ENCODE measurements at regions not wholly inside any gene's neighbourhood (a gene's known extent, or its start where the extent isn't known, plus 50 kb on each side); places are given as distances from the start of the nearest gene placed in this dataset.

- Histone ChIP-seq H3K79me2 (ENCODE audit: insufficient read depth, low read length) (no peaks in the 10 kb centered on the region), H3K36me3 (ENCODE audit: insufficient read depth, low read length) (no peaks in the 10 kb centered on the region), H3K4me1 (ENCODE audit: insufficient read depth, low read length) (no peaks in the 10 kb centered on the region), H3K27me3 (ENCODE audit: insufficient read depth, low read length, poor library complexity) (no peaks in the 10 kb centered on the region), H3K9me3 (ENCODE audit: insufficient read depth, low read length, severe bottlenecking) (no peaks in the 10 kb centered on the region), H3K4me3 (ENCODE audit: low read depth in 1 of 2, low read length in 2 of 2) (no peak overlapping the region), H3K9ac (ENCODE audit: low read depth, low read length) (no peak overlapping the region), H2AFZ (ENCODE audit: low read depth, low read length) (no peak overlapping the region), H3K27ac (ENCODE audit: low read length) (no peak overlapping the region), H4K20me1 (ENCODE audit: insufficient read depth, low read length) (no peaks in the 10 kb centered on the region), H3K4me2 (ENCODE audit: insufficient read depth, low read length) (no peak overlapping the region)
- TF ChIP-seq CTCF (IDR thresholded peaks at IDR 0.05; ENCODE audit: borderline replicate concordance, extremely low read depth, low read length, poor library complexity, severe bottlenecking) (no peak), EZH2 (IDR thresholded peaks at IDR 0.05; ENCODE audit: borderline replicate concordance, low read depth, low read length, severe bottlenecking) (no peak)
- DNase-seq = no peak
- ATAC-seq (ENCODE audit: insufficient read depth, low read depth) = no peak
Measured at GRCh38 chr12:94867066-94867855, 136.2 kb downstream of the NDUFA12 start.

- DNase-seq = no peak
- H4K20me1 ChIP-seq (ENCODE audit: insufficient read depth, low read length) = no peaks in the 10 kb centered on the region
- no peak overlapping the region for H3K27ac ChIP-seq (ENCODE audit: low read length)
- H3K4me2 ChIP-seq (ENCODE audit: insufficient read depth, low read length) = no peak overlapping the region
- H2AFZ ChIP-seq (ENCODE audit: low read depth, low read length) = no peak overlapping the region
- peaks cover 2% of the 10 kb centered on the region for H3K27me3 ChIP-seq (ENCODE audit: insufficient read depth, low read length, poor library complexity)
- no peaks in the 10 kb centered on the region for H3K36me3 ChIP-seq (ENCODE audit: insufficient read depth, low read length)
- H3K79me2 ChIP-seq (ENCODE audit: insufficient read depth, low read length) = no peaks in the 10 kb centered on the region
- no peaks in the 10 kb centered on the region for H3K4me1 ChIP-seq (ENCODE audit: insufficient read depth, low read length)
- no peak overlapping the region for H3K4me3 ChIP-seq (ENCODE audit: low read depth in 1 of 2, low read length in 2 of 2)
- no peak for TF ChIP-seq CTCF (IDR thresholded peaks at IDR 0.05; ENCODE audit: borderline replicate concordance, extremely low read depth, low read length, poor library complexity, severe bottlenecking)
- no peak for TF ChIP-seq EZH2 (IDR thresholded peaks at IDR 0.05; ENCODE audit: borderline replicate concordance, low read depth, low read length, severe bottlenecking)
- no peak for ATAC-seq (ENCODE audit: insufficient read depth, low read depth)
- no peak overlapping the region for H3K9ac ChIP-seq (ENCODE audit: low read depth, low read length)
- H3K9me3 ChIP-seq (ENCODE audit: insufficient read depth, low read length, severe bottlenecking) = no peaks in the 10 kb centered on the region
Measured at GRCh38 chr12:94864987-94865386, 138.5 kb downstream of the NDUFA12 start.

GRCh38 chr12:94863321-94864035, 140.0 kb downstream of the NDUFA12 start:
- DNase-seq = no peak
- no peaks in the 10 kb centered on the region for H3K79me2 ChIP-seq (ENCODE audit: insufficient read depth, low read length)

More at GRCh38 chr12:94863321-94864035, 140.0 kb downstream of the NDUFA12 start:
- Histone ChIP-seq H3K36me3 (ENCODE audit: insufficient read depth, low read length) (no peaks in the 10 kb centered on the region), H3K27ac (ENCODE audit: low read length) (no peak overlapping the region), H4K20me1 (ENCODE audit: insufficient read depth, low read length) (no peaks in the 10 kb centered on the region), H3K9ac (ENCODE audit: low read depth, low read length) (no peak overlapping the region), H2AFZ (ENCODE audit: low read depth, low read length) (no peak overlapping the region), H3K4me1 (ENCODE audit: insufficient read depth, low read length) (no peaks in the 10 kb centered on the region), H3K4me3 (ENCODE audit: low read depth in 1 of 2, low read length in 2 of 2) (no peak overlapping the region), H3K9me3 (ENCODE audit: insufficient read depth, low read length, severe bottlenecking) (no peaks in the 10 kb centered on the region), H3K27me3 (ENCODE audit: insufficient read depth, low read length, poor library complexity) (peaks cover 2% of the 10 kb centered on the region), H3K4me2 (ENCODE audit: insufficient read depth, low read length) (no peak overlapping the region)
- TF ChIP-seq EZH2 (IDR thresholded peaks at IDR 0.05; ENCODE audit: borderline replicate concordance, low read depth, low read length, severe bottlenecking) = no peak
- TF ChIP-seq CTCF (IDR thresholded peaks at IDR 0.05; ENCODE audit: borderline replicate concordance, extremely low read depth, low read length, poor library complexity, severe bottlenecking) = no peak
- no peak for ATAC-seq (ENCODE audit: insufficient read depth, low read depth)
